ENCODE measurements at regions not wholly inside any gene's neighbourhood (a gene's known extent, or its start where the extent isn't known, plus 50 kb on each side); places are given as distances from the start of the nearest gene placed in this dataset.

DNA sequence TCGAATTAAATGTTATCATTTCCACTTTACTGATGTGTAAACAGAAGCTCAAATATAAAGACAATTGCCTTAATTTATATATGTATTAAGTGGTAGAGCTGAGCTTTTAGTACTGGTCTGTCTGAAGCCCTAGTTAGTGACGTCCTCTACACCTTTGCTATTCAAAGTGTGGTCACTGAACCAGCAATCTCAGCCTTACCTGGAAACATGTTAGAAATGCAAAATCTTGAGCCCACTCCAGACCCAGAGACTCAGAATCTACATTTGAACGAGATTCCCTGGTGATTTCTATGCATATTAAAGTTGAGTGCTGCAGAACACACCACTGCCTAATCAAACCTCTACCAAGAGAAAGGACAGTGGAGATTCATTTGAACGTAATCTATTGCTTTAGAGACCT lies 88.3 kb upstream of the MPDZ start:
- no peaks in the 10 kb centered on the region for H3K36me3 ChIP-seq (ENCODE audit: control insufficient read depth in 2 of 2, insufficient read depth in 2 of 2, low read length in 1 of 2)
- H3K27ac ChIP-seq (ENCODE audit: low read depth in 1 of 2, low read length in 1 of 2), result no peak overlapping the region
- no peaks in the 10 kb centered on the region for H3K9me3 ChIP-seq (ENCODE audit: control insufficient read depth in 2 of 2, insufficient read depth in 1 of 2, low read length in 1 of 2)
- 78% methylated on average over 4 of the region's 4 CpGs for WGBS
- H3K27me3 ChIP-seq (ENCODE audit: control insufficient read depth in 2 of 2, insufficient read depth in 1 of 2, low read length in 1 of 2), result no peaks in the 10 kb centered on the region
- no peaks in the 10 kb centered on the region for H3K4me1 ChIP-seq (ENCODE audit: control insufficient read depth in 2 of 2, insufficient read depth in 2 of 2, low read length in 2 of 2)
- H3K4me3 ChIP-seq (ENCODE audit: low read length in 2 of 2), result no peak overlapping the region
- no peak for DNase-seq (ENCODE audit: low read depth in 6 of 9, low spot score in 9 of 9)

DNA sequence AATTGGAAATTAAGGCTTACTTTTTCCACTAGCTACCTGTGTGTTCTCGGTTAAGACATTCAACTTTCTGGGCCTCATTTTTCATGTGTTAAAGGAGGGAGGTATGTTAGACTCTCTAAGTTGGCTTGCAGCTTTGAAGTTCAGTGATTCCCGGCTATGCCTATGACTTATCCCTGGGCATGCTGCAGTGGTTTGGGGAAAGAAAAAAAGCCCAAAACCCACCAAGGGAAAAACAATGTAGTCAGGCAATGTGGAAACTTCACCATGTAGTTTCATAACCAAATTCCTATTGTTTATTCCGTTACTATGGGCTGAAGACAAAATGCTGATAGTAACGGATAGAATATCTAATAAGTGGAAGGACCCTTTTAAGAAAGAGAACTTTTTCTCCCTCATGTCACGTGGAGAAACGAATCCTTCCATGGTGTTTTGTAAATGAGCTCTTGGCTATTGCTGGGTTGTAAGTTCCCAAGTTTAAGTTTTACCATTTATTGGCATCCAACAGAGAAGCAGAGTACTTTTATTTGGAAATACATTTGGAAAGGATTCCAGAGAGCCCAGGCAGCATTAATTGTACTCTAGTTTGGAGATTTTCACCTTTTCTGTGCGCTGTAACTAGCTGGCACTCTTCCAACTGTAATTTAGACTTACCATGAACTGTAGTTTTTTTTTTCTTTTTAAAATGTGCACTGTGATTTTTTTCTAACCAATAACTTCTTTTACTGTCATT lies 84.9 kb upstream of the MPDZ start:
- H3K4me3 ChIP-seq (ENCODE audit: low read length in 2 of 2), result no peak overlapping the region

DNA sequence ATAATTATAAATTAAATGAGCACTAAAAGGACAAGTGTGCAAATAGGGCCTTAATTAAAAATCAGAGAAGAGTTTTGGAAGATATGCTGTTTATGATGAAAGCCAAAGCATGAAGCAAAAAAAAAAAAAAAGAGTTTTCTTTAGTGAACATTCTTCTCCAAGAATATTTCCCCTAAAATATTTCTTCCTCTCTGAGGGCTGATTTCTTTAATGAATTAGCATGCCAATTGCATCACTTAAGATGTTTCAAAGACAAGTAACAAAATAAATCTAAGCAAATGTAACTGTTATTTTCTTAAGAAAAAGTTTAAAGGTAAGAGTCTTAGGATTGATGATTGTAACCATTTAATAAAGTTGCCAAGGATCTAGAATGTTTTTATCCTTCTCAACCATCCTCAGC lies 81.6 kb upstream of the MPDZ start:
- H3K27ac ChIP-seq (ENCODE audit: low read depth in 1 of 2, low read length in 1 of 2), result no peak overlapping the region
- no peak for DNase-seq (ENCODE audit: low read depth in 6 of 9, low spot score in 9 of 9)
- no peaks in the 10 kb centered on the region for H3K36me3 ChIP-seq (ENCODE audit: control insufficient read depth in 2 of 2, insufficient read depth in 2 of 2, low read length in 1 of 2)
- no peaks in the 10 kb centered on the region for H3K9me3 ChIP-seq (ENCODE audit: control insufficient read depth in 2 of 2, insufficient read depth in 1 of 2, low read length in 1 of 2)
- no peaks in the 10 kb centered on the region for H3K27me3 ChIP-seq (ENCODE audit: control insufficient read depth in 2 of 2, insufficient read depth in 1 of 2, low read length in 1 of 2)
- no peak overlapping the region for H3K4me3 ChIP-seq (ENCODE audit: low read length in 2 of 2)
- H3K4me1 ChIP-seq (ENCODE audit: control insufficient read depth in 2 of 2, insufficient read depth in 2 of 2, low read length in 2 of 2), result no peaks in the 10 kb centered on the region

More for the DNA sequence above, 84.9 kb upstream of the MPDZ start:
- 92% methylated on average over 7 of the region's 7 CpGs for WGBS
- DNase-seq (ENCODE audit: low read depth in 6 of 9, low spot score in 9 of 9), result no peak
- Histone ChIP-seq H3K27me3 (ENCODE audit: control insufficient read depth in 2 of 2, insufficient read depth in 1 of 2, low read length in 1 of 2) (no peaks in the 10 kb centered on the region), H3K9me3 (ENCODE audit: control insufficient read depth in 2 of 2, insufficient read depth in 1 of 2, low read length in 1 of 2) (no peaks in the 10 kb centered on the region), H3K36me3 (ENCODE audit: control insufficient read depth in 2 of 2, insufficient read depth in 2 of 2, low read length in 1 of 2) (no peaks in the 10 kb centered on the region), H3K27ac (ENCODE audit: low read depth in 1 of 2, low read length in 1 of 2) (no peak overlapping the region), H3K4me1 (ENCODE audit: control insufficient read depth in 2 of 2, insufficient read depth in 2 of 2, low read length in 2 of 2) (no peaks in the 10 kb centered on the region)

DNA sequence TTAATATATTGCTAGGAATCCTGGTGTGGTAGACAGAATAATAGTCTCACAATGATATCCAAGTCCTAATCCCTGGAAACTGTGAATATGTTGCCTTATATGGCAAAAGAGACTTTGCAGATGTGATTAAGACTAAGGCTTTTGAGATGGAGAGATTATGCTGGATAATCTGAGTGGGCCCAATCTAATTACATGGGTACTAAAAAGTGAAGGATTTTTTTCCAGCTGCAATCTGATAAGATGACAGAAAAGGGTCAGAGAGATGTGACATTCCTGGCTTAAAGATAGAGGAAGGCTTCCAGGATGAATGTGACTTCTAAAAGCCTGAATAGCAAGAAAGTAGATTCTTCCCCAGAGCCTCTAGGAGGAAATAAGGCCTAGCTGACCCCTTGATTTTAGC lies 80.7 kb upstream of the MPDZ start:
- no peak for DNase-seq (ENCODE audit: low read depth in 6 of 9, low spot score in 9 of 9)
- Histone ChIP-seq H3K4me3 (ENCODE audit: low read length in 2 of 2) (no peak overlapping the region), H3K27ac (ENCODE audit: low read depth in 1 of 2, low read length in 1 of 2) (no peak overlapping the region), H3K27me3 (ENCODE audit: control insufficient read depth in 2 of 2, insufficient read depth in 1 of 2, low read length in 1 of 2) (no peaks in the 10 kb centered on the region), H3K9me3 (ENCODE audit: control insufficient read depth in 2 of 2, insufficient read depth in 1 of 2, low read length in 1 of 2) (no peaks in the 10 kb centered on the region), H3K4me1 (ENCODE audit: control insufficient read depth in 2 of 2, insufficient read depth in 2 of 2, low read length in 2 of 2) (no peaks in the 10 kb centered on the region), H3K36me3 (ENCODE audit: control insufficient read depth in 2 of 2, insufficient read depth in 2 of 2, low read length in 1 of 2) (no peaks in the 10 kb centered on the region)

DNA sequence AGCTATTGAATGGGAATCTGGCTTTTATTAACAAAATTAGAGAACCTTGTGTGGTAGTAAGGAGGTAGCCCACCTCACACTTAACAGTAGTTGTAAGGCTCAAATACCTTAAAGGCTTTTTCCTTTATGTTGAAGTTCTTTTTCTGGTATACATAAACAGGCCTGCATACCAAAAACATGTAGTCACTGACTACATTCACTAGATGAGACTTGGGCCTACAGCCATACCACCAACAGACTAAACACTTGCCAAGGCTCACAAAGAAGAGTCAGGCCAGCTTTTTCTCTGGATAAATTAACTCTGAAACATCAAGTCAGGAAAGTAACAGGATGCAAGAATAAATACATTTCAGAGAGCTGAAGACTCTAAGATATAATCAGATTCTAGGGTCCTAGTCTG lies 78.6 kb upstream of the MPDZ start:
- Histone ChIP-seq H3K27me3 (ENCODE audit: control insufficient read depth in 2 of 2, insufficient read depth in 1 of 2, low read length in 1 of 2) (no peaks in the 10 kb centered on the region), H3K9me3 (ENCODE audit: control insufficient read depth in 2 of 2, insufficient read depth in 1 of 2, low read length in 1 of 2) (no peaks in the 10 kb centered on the region), H3K4me3 (ENCODE audit: low read length in 2 of 2) (no peak overlapping the region), H3K4me1 (ENCODE audit: control insufficient read depth in 2 of 2, insufficient read depth in 2 of 2, low read length in 2 of 2) (no peaks in the 10 kb centered on the region), H3K36me3 (ENCODE audit: control insufficient read depth in 2 of 2, insufficient read depth in 2 of 2, low read length in 1 of 2) (no peaks in the 10 kb centered on the region), H3K27ac (ENCODE audit: low read depth in 1 of 2, low read length in 1 of 2) (no peak overlapping the region)
- DNase-seq (ENCODE audit: low read depth in 6 of 9, low spot score in 9 of 9), result no peak

DNA sequence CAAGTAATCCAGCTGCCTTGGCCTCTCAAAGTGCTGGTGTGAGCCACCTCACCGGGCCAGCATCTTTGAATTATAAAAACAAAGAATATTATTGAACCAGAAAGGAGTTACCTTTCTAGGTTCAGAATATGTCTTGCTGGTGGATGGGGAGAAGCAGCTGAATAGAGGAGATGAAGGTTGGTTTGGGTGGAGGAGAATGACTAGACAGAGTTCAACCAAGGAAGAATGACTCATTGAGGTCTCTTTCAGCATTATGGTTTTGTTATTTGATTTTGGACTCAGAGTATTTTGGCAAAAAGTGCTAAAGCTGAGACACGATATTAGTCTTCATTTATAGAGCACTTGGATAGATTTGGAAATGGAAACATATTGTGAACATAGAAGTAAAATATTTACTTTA lies 75.2 kb upstream of the MPDZ start:
- Histone ChIP-seq H3K27me3 (ENCODE audit: control insufficient read depth in 2 of 2, insufficient read depth in 1 of 2, low read length in 1 of 2) (no peaks in the 10 kb centered on the region), H3K4me3 (ENCODE audit: low read length in 2 of 2) (no peak overlapping the region), H3K4me1 (ENCODE audit: control insufficient read depth in 2 of 2, insufficient read depth in 2 of 2, low read length in 2 of 2) (no peaks in the 10 kb centered on the region), H3K27ac (ENCODE audit: low read depth in 1 of 2, low read length in 1 of 2) (no peak overlapping the region), H3K9me3 (ENCODE audit: control insufficient read depth in 2 of 2, insufficient read depth in 1 of 2, low read length in 1 of 2) (no peaks in the 10 kb centered on the region), H3K36me3 (ENCODE audit: control insufficient read depth in 2 of 2, insufficient read depth in 2 of 2, low read length in 1 of 2) (no peaks in the 10 kb centered on the region)
- no peak for DNase-seq (ENCODE audit: low read depth in 6 of 9, low spot score in 9 of 9)
- 94% methylated on average over 2 of the region's 2 CpGs for WGBS

DNA sequence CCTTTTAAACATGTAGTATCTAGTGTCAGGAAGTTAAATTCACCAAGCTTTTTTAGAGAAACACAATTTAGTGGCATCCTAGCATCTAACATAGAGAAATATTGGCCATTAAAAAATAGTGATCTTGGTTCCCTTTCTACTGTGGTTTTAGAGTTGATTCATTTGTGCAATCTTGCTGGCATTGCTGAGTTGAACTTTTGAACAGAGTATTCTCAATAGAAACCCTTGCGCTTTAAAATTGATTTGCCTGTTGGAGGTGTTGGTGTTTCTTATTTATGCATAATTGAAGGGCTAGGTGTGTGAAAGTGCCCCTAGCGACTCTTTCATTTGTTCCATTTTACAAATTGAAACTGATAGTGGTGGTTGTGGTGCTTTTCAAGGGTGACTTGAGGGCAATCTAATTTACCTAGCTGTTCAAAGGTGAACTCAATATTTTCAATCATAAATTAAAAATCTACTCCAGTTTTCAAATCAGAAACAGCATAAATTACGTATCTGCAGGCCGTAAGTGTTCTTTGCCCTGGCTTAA lies 73.0 kb upstream of the MPDZ start:
- Histone ChIP-seq H3K4me3 (ENCODE audit: low read length in 2 of 2) (no peak overlapping the region), H3K27ac (ENCODE audit: low read depth in 1 of 2, low read length in 1 of 2) (no peak overlapping the region), H3K9me3 (ENCODE audit: control insufficient read depth in 2 of 2, insufficient read depth in 1 of 2, low read length in 1 of 2) (no peaks in the 10 kb centered on the region), H3K4me1 (ENCODE audit: control insufficient read depth in 2 of 2, insufficient read depth in 2 of 2, low read length in 2 of 2) (no peaks in the 10 kb centered on the region), H3K27me3 (ENCODE audit: control insufficient read depth in 2 of 2, insufficient read depth in 1 of 2, low read length in 1 of 2) (no peaks in the 10 kb centered on the region), H3K36me3 (ENCODE audit: control insufficient read depth in 2 of 2, insufficient read depth in 2 of 2, low read length in 1 of 2) (no peaks in the 10 kb centered on the region)
- 86% methylated on average over 4 of the region's 4 CpGs for WGBS
- DNase-seq (ENCODE audit: low read depth in 6 of 9, low spot score in 9 of 9), result no peak

DNA sequence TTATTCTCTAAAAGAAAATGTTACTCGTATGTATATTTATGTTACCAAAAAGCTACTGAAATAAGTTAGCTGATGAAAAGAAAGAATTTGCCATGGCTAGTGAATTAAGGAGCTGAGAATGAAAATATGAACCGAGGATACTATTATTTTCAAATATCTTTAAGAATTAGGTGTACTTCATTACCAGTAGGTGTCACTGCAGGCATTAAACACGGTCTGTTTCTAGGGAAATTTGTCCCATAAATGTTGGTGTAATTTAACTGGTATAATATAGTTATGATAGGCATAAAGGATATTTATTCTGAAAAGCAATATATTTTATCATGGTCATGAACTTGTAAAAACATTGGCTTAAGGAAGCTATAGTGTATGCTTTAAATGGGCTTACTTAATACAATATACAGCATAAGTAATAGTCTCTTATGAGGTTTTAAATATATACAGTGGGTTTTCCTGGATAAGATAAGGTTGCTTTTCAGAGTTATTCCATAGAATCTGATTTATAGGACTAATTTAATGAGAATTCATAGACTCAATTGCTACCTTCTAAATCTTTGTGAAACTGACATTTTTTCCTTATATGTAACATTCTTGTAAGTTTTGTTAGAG lies 72.4 kb upstream of the MPDZ start:
- H3K36me3 ChIP-seq (ENCODE audit: control insufficient read depth in 2 of 2, insufficient read depth in 2 of 2, low read length in 1 of 2), result no peaks in the 10 kb centered on the region
- no peaks in the 10 kb centered on the region for H3K27me3 ChIP-seq (ENCODE audit: control insufficient read depth in 2 of 2, insufficient read depth in 1 of 2, low read length in 1 of 2)
- no peak overlapping the region for H3K4me3 ChIP-seq (ENCODE audit: low read length in 2 of 2)
- DNase-seq (ENCODE audit: low read depth in 6 of 9, low spot score in 9 of 9), result peak in 2 of 9 donors; percentile 3 to 8
- no peaks in the 10 kb centered on the region for H3K9me3 ChIP-seq (ENCODE audit: control insufficient read depth in 2 of 2, insufficient read depth in 1 of 2, low read length in 1 of 2)
- 16% methylated on average over 3 of the region's 3 CpGs for WGBS
- no peaks in the 10 kb centered on the region for H3K4me1 ChIP-seq (ENCODE audit: control insufficient read depth in 2 of 2, insufficient read depth in 2 of 2, low read length in 2 of 2)
- H3K27ac ChIP-seq (ENCODE audit: low read depth in 1 of 2, low read length in 1 of 2), result no peak overlapping the region

DNA sequence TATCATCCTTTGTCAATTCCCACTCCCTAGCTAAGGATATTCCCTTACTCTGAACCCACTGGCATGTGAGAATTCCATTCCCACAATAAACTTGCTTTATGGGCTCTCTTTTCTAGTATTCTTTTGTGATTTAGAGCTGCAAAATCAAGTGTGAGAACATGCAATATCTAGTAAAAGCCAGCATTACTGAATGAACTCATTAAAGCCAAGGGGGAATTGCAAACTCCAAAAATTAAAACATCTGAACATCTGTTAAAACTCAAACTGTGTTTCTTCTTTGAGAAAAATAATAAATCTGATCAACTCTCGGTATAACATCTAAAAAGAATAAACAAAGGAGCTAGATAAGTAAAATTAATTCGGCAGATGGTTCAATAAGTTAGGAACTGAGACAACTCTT lies 53.1 kb upstream of the MPDZ start:
- DNase-seq (ENCODE audit: low read depth in 6 of 9, low spot score in 9 of 9), result no peak
- Histone ChIP-seq H3K9me3 (ENCODE audit: control insufficient read depth in 2 of 2, insufficient read depth in 1 of 2, low read length in 1 of 2) (no peaks in the 10 kb centered on the region), H3K27ac (ENCODE audit: low read depth in 1 of 2, low read length in 1 of 2) (no peak overlapping the region), H3K4me3 (ENCODE audit: low read length in 2 of 2) (no peak overlapping the region), H3K27me3 (ENCODE audit: control insufficient read depth in 2 of 2, insufficient read depth in 1 of 2, low read length in 1 of 2) (no peaks in the 10 kb centered on the region), H3K4me1 (ENCODE audit: control insufficient read depth in 2 of 2, insufficient read depth in 2 of 2, low read length in 2 of 2) (no peaks in the 10 kb centered on the region), H3K36me3 (ENCODE audit: control insufficient read depth in 2 of 2, insufficient read depth in 2 of 2, low read length in 1 of 2) (no peaks in the 10 kb centered on the region)
- WGBS, result 94% methylated on average over 2 of the region's 2 CpGs
